HCT116 (cell line): ENCODE measurements at regions not wholly inside any gene's neighbourhood (a gene's known extent, or its start where the extent isn't known, plus 50 kb on each side); places are given as distances from the start of the nearest gene placed in this dataset.

ENCODE experiments used
- ATAC-seq: fragments of 200-7000 bp; cut with Tn5 transposase; 2 replicates; pipeline ENCODE4 v1.9.1; 2020; ENCODE audit warnings: mild to moderate bottlenecking, moderate library complexity
- BruUV-seq: library from RNA; stranded (reverse); fragments of 400-500 nt; replicated peaks from 2 replicates; lab custom pipeline; 2021; lab: Mats Ljungman, UMichigan
- CTCF ChIA-PET: fragments of 300-600 bp; sonication (Branson Sonifier 250); formaldehyde crosslinking; loops from one replicate; lab custom pipeline; 2021; ENCODE audit warnings: antibody characterized with exemption; lab: Charles Lee
- POLR2A ChIA-PET: fragments of 300-600, 350-600 bp; sonication (Branson Sonifier 250); formaldehyde crosslinking; loops from one replicate; lab custom pipeline; 2021; ENCODE audit warnings: antibody characterized with exemption; lab: Charles Lee
- RAD21 ChIA-PET, 2 experiments: fragments of 300-600 bp; sonication (Branson Sonifier 250); formaldehyde crosslinking; loops; one replicate each; lab custom pipeline; 2023; ENCODE audit warnings: low total read pairs in 2 of 2; ENCODE audit not compliant: uncharacterized antibody in 2 of 2, unreplicated experiment in 2 of 2, low non-redundant PET in 1 of 2; lab: Charles Lee
- DNase-seq: peaks from one replicate; pipeline ENCODE4 v3.0.0-alpha.2; 2010; ENCODE audit warnings: low read depth, low spot score
- H2AFZ ChIP-seq: fragments of 200-600 bp; shearing (Covaris generic), sonication (generic); 2 replicates; pipeline ENCODE4 v1.6.1; 2017; ENCODE audit warnings: low read depth, mixed run types, mixed read lengths, antibody characterized with exemption, low read length; ENCODE audit not compliant: poor library complexity, severe bottlenecking
- H3K27ac ChIP-seq: 2 replicates; pipeline ENCODE4 v1.5.1; 2012; ENCODE audit warnings: low read depth, low read length
- H3K27me3 ChIP-seq: fragments of 200-600 bp; sonication (generic); 2 replicates; pipeline ENCODE4 v1.6.1; 2016; ENCODE audit warnings: mixed run types, low read length, mixed read lengths; ENCODE audit not compliant: insufficient read depth
- H3K36me3 ChIP-seq, 2 experiments: fragments of 200-500 bp in 1 of 2; fragments of 200-600 bp in 1 of 2; sonication (Bioruptor generic) in 1 of 2; sonication (generic) in 1 of 2; 2 replicates each; pipeline versions ENCODE4 v1.5.1 to v1.6.1; 2014 to 2016; ENCODE audit warnings: low read length in 2 of 2, inconsistent platforms in 1 of 2, mixed read lengths in 1 of 2, mixed run types in 1 of 2; ENCODE audit not compliant: insufficient read depth in 2 of 2, control insufficient read depth in 1 of 2
- H3K4me1 ChIP-seq, 2 experiments: fragments of 200-600 bp in 1 of 2; sonication (generic) in 1 of 2; 2 replicates each; pipeline versions ENCODE4 v1.5.1 to v1.6.1; 2012 to 2017; ENCODE audit warnings: low read length in 2 of 2, inconsistent platforms in 1 of 2, mild to moderate bottlenecking in 1 of 2, mixed read lengths in 1 of 2, mixed run types in 1 of 2, moderate library complexity in 1 of 2; ENCODE audit not compliant: insufficient read depth in 2 of 2, control insufficient read depth in 1 of 2
- H3K4me2 ChIP-seq: fragments of 200-600 bp; sonication (generic); 2 replicates; pipeline ENCODE4 v1.6.1; 2017; ENCODE audit warnings: mixed run types, low read length, mixed read lengths
- H3K4me3 ChIP-seq, 2 experiments: fragments of 200-600 bp in 1 of 2; sonication (generic) in 1 of 2; replicated peaks in 1 of 2; 2 replicates each; pipeline ENCODE4 v1.5.1; 2011 to 2016; ENCODE audit warnings: low read length in 2 of 2, control low read depth in 1 of 2, low read depth in 1 of 2, mild to moderate bottlenecking in 1 of 2, mixed read lengths in 1 of 2, mixed run types in 1 of 2
- H3K79me2 ChIP-seq: fragments of 200-600 bp; sonication (generic); 2 replicates; pipeline ENCODE4 v1.6.1; 2017; ENCODE audit warnings: mild to moderate bottlenecking, mixed run types, low read length, moderate library complexity, mixed read lengths; ENCODE audit not compliant: insufficient read depth
- H3K9ac ChIP-seq: fragments of 200-600 bp; sonication (generic); 2 replicates; pipeline ENCODE4 v1.6.1; 2016; ENCODE audit warnings: low read length, mixed read lengths
- H3K9me2 ChIP-seq: fragments of 200-600 bp; sonication (generic), shearing (Covaris generic); 2 replicates; pipeline ENCODE4 v1.6.1; 2017; ENCODE audit warnings: mixed run types, mild to moderate bottlenecking, moderate library complexity; ENCODE audit not compliant: insufficient read depth
- H3K9me3 ChIP-seq, 2 experiments: fragments of 200-500 bp in 1 of 2; fragments of 200-600 bp in 1 of 2; sonication (Bioruptor generic) in 1 of 2; sonication (generic) in 1 of 2; 2 replicates each; pipeline ENCODE4 v1.6.1; 2014 to 2017; ENCODE audit warnings: low read length in 2 of 2, mixed read lengths in 2 of 2, inconsistent platforms in 1 of 2, low read depth in 1 of 2, mild to moderate bottlenecking in 1 of 2, mixed run types in 1 of 2, moderate library complexity in 1 of 2; ENCODE audit not compliant: control insufficient read depth in 1 of 2, insufficient read depth in 1 of 2
- H4K20me1 ChIP-seq: fragments of 200-600 bp; sonication (generic), shearing (Covaris generic); 2 replicates; pipeline ENCODE4 v1.6.1; 2017; ENCODE audit warnings: mixed run types, mild to moderate bottlenecking, moderate library complexity; ENCODE audit not compliant: insufficient read depth
- CBX3 ChIP-seq: IDR thresholded peaks from 2 replicates; pipeline ENCODE4 v1.6.1; 2012; ENCODE audit warnings: low read depth
- EGR1 ChIP-seq: IDR thresholded peaks from 2 replicates; pipeline ENCODE4 v1.6.1; 2012; ENCODE audit warnings: low read depth
- ELF1 ChIP-seq: IDR thresholded peaks from 2 replicates; pipeline ENCODE4 v1.6.1; 2012; ENCODE audit warnings: low read depth, borderline replicate concordance
- EZH2 ChIP-seq: fragments of 200-600 bp; sonication (generic); IDR thresholded peaks from 2 replicates; pipeline ENCODE4 v1.6.1; 2017; ENCODE audit warnings: antibody characterized with exemption, mixed run types
- EZH2phosphoT487 ChIP-seq: fragments of 200-600 bp; IDR thresholded peaks from 2 replicates; pipeline ENCODE4 v1.6.1; 2018; ENCODE audit warnings: antibody characterized with exemption, borderline replicate concordance
- JUND ChIP-seq: IDR thresholded peaks from 2 replicates; pipeline ENCODE4 v1.6.1; 2012
- POLR2A ChIP-seq: IDR thresholded peaks from 2 replicates; pipeline ENCODE4 v1.7.0; 2011; ENCODE audit warnings: borderline replicate concordance; ENCODE audit not compliant: insufficient read depth, insufficient read length; ENCODE audit errors: extremely low read depth
- POLR2AphosphoS5 ChIP-seq: IDR thresholded peaks from 2 replicates; pipeline ENCODE4 v1.6.1; 2011; ENCODE audit warnings: mild to moderate bottlenecking, low read depth, low read length, moderate library complexity
- SIN3A ChIP-seq: IDR thresholded peaks from 2 replicates; pipeline ENCODE4 v1.6.1; 2012; ENCODE audit warnings: low read depth
- SP1 ChIP-seq: IDR thresholded peaks from 2 replicates; pipeline ENCODE4 v1.6.1; 2012; ENCODE audit warnings: low read depth
- SRF ChIP-seq: IDR thresholded peaks from 2 replicates; pipeline ENCODE4 v1.6.1; 2012; ENCODE audit warnings: low read depth
- YY1 ChIP-seq: IDR thresholded peaks from 2 replicates; pipeline ENCODE4 v1.6.1; 2011; ENCODE audit warnings: low read length, low read depth, moderate library complexity, mild to moderate bottlenecking; ENCODE audit not compliant: insufficient replicate concordance; ENCODE audit errors: extremely low read depth
- intact Hi-C: fragments of 100-400 bp; cut with micrococcal nuclease; formaldehyde crosslinking; loops from 2 replicates; pipeline ENCODE4 v1.10.0; 2022
- TF ChIP-seq, protein P1 (sequence below): IDR thresholded peaks from 2 replicates; pipeline ENCODE4 v1.6.1; 2012; ENCODE audit warnings: low read depth
- TF ChIP-seq, protein P2 (sequence below): IDR thresholded peaks from 2 replicates; pipeline ENCODE4 v1.6.1; 2012
- TF ChIP-seq, protein P3 (sequence below): IDR thresholded peaks from 2 replicates; pipeline ENCODE4 v1.6.1; 2012

DNA sequence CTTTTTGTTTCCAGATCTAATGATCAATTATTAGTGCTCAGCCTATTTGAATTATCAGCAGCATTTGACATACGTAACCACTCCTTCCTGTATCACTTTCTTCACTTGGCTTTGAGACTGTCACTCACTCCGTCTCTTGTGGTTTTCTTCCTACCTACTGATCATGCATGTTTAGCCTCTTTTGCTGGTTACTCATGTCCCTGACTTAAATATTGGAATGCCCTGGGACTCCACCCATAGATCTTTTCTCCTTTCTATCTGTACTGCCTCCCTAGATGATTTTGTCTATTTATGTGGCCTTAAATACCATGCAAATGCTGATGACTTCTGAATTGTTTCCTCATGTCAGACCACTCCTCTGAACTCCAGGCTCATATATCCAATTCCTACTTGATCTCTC lies 57.7 kb upstream of the PDE4B start:
- Histone ChIP-seq H3K27me3 (no peaks in the 10 kb centered on the region), H3K27ac (no peak overlapping the region), H3K9ac (no peak overlapping the region), H3K36me3 (no peaks in the 10 kb centered on the region), H3K4me3 (no peak overlapping the region), H3K79me2 (no peaks in the 10 kb centered on the region), H2AFZ (no peak overlapping the region), H3K4me1 (no peaks in the 10 kb centered on the region), H3K4me2 (no peak overlapping the region), H3K9me2 (no peaks in the 10 kb centered on the region), H4K20me1 (no peaks in the 10 kb centered on the region), H3K9me3 (no peaks in the 10 kb centered on the region)
- DNase-seq (no peak), ATAC-seq (no peak)
- CTCF ChIA-PET: no interaction called here
- BruUV-seq: no TSS peak
- POLR2A ChIA-PET: no interaction called here
- TF ChIP-seq, protein P1, sequence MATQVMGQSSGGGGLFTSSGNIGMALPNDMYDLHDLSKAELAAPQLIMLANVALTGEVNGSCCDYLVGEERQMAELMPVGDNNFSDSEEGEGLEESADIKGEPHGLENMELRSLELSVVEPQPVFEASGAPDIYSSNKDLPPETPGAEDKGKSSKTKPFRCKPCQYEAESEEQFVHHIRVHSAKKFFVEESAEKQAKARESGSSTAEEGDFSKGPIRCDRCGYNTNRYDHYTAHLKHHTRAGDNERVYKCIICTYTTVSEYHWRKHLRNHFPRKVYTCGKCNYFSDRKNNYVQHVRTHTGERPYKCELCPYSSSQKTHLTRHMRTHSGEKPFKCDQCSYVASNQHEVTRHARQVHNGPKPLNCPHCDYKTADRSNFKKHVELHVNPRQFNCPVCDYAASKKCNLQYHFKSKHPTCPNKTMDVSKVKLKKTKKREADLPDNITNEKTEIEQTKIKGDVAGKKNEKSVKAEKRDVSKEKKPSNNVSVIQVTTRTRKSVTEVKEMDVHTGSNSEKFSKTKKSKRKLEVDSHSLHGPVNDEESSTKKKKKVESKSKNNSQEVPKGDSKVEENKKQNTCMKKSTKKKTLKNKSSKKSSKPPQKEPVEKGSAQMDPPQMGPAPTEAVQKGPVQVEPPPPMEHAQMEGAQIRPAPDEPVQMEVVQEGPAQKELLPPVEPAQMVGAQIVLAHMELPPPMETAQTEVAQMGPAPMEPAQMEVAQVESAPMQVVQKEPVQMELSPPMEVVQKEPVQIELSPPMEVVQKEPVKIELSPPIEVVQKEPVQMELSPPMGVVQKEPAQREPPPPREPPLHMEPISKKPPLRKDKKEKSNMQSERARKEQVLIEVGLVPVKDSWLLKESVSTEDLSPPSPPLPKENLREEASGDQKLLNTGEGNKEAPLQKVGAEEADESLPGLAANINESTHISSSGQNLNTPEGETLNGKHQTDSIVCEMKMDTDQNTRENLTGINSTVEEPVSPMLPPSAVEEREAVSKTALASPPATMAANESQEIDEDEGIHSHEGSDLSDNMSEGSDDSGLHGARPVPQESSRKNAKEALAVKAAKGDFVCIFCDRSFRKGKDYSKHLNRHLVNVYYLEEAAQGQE: no peak
- TF ChIP-seq ELF1: no peak
- no peak for TF ChIP-seq JUND
- TF ChIP-seq, protein P2, sequence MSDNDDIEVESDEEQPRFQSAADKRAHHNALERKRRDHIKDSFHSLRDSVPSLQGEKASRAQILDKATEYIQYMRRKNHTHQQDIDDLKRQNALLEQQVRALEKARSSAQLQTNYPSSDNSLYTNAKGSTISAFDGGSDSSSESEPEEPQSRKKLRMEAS: no peak
- no peak for TF ChIP-seq SIN3A
- TF ChIP-seq, protein P3, sequence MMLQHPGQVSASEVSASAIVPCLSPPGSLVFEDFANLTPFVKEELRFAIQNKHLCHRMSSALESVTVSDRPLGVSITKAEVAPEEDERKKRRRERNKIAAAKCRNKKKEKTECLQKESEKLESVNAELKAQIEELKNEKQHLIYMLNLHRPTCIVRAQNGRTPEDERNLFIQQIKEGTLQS: no peak
- no peak for TF ChIP-seq YY1
- no peak for TF ChIP-seq POLR2A
- TF ChIP-seq SRF: no peak
- no peak for TF ChIP-seq EZH2phosphoT487
- TF ChIP-seq EGR1: no peak
- no peak for TF ChIP-seq EZH2
- TF ChIP-seq SP1: no peak
- no peak for TF ChIP-seq POLR2AphosphoS5
- no peak for TF ChIP-seq CBX3
- RAD21 ChIA-PET: no interaction called here
- intact Hi-C loops: no loop called here
